Cardiac muscle cell (in vitro differentiated cells and primary cell): ENCODE measurements at regions not wholly inside any gene's neighbourhood (a gene's known extent, or its start where the extent isn't known, plus 50 kb on each side); places are given as distances from the start of the nearest gene placed in this dataset.

Experiments used
- DNase-seq, 2 donors: peaks; one replicate each; pipeline versions ENCODE4 v3.0.0 to v3.0.0-alpha.2; 2010 to 2017; ENCODE audit warnings: low read depth in 1 of 2, low spot score in 1 of 2
- H3K27ac ChIP-seq: fragments of 200-600 bp; sonication (generic); 2 replicates; pipeline ENCODE4 v1.5.1; 2016
- H3K27me3 ChIP-seq: fragments of 200-600 bp; sonication (generic); 2 replicates; pipeline ENCODE4 v1.6.0; 2016; ENCODE audit warnings: control low read depth
- H3K36me3 ChIP-seq: fragments of 200-600 bp; sonication (generic); 2 replicates; pipeline ENCODE4 v1.5.1; 2016; ENCODE audit warnings: control low read depth
- H3K4me1 ChIP-seq: fragments of 200-600 bp; sonication (generic); 2 replicates; pipeline ENCODE4 v1.8.1; 2017; ENCODE audit warnings: low read depth, mild to moderate bottlenecking, mixed run types
- H3K4me3 ChIP-seq: fragments of 200-600 bp; sonication (generic); 2 replicates; pipeline ENCODE4 v1.5.1; 2016; ENCODE audit warnings: mild to moderate bottlenecking
- H3K9me3 ChIP-seq: fragments of 200-600 bp; sonication (generic); 2 replicates; pipeline ENCODE4 v1.5.1; 2017; ENCODE audit warnings: low read depth, mild to moderate bottlenecking, control low read depth
- TF ChIP-seq, protein P1 (sequence below): IDR thresholded peaks from 2 replicates; pipeline ENCODE4 v1.5.1; 2012; ENCODE audit warnings: low read depth, mild to moderate bottlenecking, low read length

DNA sequence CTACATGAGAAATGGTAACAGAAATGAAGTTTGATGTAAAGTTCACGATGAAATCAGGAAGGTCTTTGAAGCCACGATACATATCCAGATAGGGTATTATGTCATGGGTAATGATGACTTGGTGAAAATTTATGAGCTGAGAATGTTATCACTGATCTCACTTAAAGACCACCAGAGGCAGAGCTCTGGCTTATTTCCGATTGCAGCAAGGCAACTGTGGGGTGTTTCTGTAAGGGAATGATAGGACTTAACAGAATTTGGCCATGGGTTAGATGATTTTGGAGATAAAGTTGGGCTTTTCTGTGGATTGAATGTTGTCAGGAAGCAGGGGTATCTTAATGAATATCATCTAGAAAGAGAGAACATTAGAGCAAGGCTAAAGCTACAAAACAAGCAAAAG is 508.4 kb downstream of the HDGFL1 start:
- no peak overlapping the region for H3K4me3 ChIP-seq
- TF ChIP-seq, protein P1, sequence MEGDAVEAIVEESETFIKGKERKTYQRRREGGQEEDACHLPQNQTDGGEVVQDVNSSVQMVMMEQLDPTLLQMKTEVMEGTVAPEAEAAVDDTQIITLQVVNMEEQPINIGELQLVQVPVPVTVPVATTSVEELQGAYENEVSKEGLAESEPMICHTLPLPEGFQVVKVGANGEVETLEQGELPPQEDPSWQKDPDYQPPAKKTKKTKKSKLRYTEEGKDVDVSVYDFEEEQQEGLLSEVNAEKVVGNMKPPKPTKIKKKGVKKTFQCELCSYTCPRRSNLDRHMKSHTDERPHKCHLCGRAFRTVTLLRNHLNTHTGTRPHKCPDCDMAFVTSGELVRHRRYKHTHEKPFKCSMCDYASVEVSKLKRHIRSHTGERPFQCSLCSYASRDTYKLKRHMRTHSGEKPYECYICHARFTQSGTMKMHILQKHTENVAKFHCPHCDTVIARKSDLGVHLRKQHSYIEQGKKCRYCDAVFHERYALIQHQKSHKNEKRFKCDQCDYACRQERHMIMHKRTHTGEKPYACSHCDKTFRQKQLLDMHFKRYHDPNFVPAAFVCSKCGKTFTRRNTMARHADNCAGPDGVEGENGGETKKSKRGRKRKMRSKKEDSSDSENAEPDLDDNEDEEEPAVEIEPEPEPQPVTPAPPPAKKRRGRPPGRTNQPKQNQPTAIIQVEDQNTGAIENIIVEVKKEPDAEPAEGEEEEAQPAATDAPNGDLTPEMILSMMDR = no peak
- H3K9me3 ChIP-seq = no peaks in the 10 kb centered on the region
- DNase-seq = no peak
- H3K27ac ChIP-seq = no peak overlapping the region
- H3K4me1 ChIP-seq = no peaks in the 10 kb centered on the region
- no peaks in the 10 kb centered on the region for H3K27me3 ChIP-seq
- H3K36me3 ChIP-seq = no peaks in the 10 kb centered on the region

DNA sequence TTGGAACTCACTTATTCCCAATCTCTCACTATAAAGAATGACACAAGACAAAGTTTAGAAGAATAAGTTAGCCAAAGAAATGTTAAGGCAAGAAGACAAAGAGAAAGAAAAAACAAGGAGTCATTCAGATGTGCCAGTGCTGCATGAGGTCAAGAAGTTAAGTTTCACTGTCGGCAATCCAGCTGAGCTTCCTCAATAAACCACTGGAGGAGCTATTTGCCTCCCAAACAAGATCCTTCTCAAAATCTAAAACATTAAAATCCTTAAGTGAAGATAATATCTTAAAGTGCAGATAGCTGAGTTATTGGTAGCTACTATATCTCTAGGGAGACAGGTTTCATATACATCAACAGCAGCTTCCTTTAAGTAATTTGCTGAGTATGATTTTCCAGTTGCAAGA is 512.3 kb downstream of the HDGFL1 start:
- no peak for DNase-seq
- no peaks in the 10 kb centered on the region for H3K4me1 ChIP-seq
- H3K9me3 ChIP-seq = no peaks in the 10 kb centered on the region
- no peaks in the 10 kb centered on the region for H3K36me3 ChIP-seq
- no peak overlapping the region for H3K4me3 ChIP-seq
- TF ChIP-seq, protein P1 = no peak
- H3K27me3 ChIP-seq = no peaks in the 10 kb centered on the region
- no peak overlapping the region for H3K27ac ChIP-seq

DNA sequence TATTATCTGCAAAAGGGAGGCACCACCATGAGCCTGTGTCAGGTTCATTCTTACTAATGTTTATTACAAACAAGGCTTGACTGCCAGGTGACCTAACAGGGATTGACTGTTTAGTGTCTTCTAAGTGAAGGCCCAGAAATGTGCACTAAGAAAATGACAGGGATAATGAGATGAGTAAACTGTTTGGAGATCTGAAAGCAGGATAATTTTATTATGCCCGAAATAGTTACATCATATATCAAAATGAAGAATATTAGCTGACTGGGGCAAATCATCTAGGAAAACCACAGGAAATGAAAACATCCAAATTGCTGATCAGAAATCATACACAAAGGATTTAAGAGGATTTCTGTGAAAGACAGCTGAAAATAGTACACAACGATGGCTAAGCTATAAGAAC is 516.7 kb downstream of the HDGFL1 start:
- Histone ChIP-seq H3K27me3 (no peaks in the 10 kb centered on the region), H3K27ac (no peak overlapping the region), H3K4me1 (no peaks in the 10 kb centered on the region), H3K36me3 (no peaks in the 10 kb centered on the region), H3K4me3 (no peak overlapping the region), H3K9me3 (no peaks in the 10 kb centered on the region)
- no peak for DNase-seq
- TF ChIP-seq, protein P1 = no peak

DNA sequence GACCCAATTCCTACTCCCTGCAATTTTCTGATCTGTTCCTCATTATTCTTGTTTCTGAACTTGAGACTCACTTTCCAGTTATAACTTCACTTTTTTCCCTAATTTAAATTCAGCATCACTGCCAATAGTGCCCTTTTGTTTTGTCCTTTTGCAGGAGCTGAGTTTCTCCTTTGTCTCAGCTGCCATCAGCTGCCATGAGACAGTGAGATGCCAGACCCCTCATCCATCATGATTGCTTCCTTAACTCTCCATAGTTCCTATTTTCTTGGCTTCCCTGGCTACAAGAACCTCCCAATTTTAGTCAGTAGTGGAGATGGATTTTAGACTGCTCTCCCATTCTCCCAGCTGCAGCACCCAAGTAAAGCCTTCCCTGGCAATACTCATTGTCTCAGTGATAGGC is 518.1 kb downstream of the HDGFL1 start:
- Histone ChIP-seq H3K4me3 (no peak overlapping the region), H3K27ac (no peak overlapping the region), H3K4me1 (no peaks in the 10 kb centered on the region), H3K9me3 (no peaks in the 10 kb centered on the region), H3K27me3 (no peaks in the 10 kb centered on the region), H3K36me3 (no peaks in the 10 kb centered on the region)
- DNase-seq = no peak
- TF ChIP-seq, protein P1 = no peak

DNA sequence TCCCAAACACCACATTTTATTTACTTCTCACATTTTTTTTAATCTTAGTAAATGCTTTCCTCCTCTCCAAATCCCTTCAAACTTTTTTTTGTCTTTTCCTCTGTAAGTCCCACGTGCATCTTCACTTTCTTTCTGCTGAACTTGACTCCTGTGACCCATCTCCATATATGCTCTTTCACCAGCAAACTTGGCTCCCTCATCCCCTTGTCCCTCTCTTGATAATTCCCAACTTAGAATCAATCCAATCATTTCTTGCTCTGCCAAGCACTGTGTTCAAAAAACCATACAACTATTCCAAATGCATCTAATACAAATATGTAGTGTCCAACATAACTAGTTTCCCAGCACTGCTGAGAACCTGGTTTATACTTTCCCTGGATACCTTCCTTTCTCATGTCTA is 519.4 kb downstream of the HDGFL1 start:
- Histone ChIP-seq H3K27me3 (no peaks in the 10 kb centered on the region), H3K27ac (no peak overlapping the region), H3K4me3 (no peak overlapping the region), H3K4me1 (no peaks in the 10 kb centered on the region), H3K9me3 (no peaks in the 10 kb centered on the region), H3K36me3 (no peaks in the 10 kb centered on the region)
- DNase-seq = no peak
- TF ChIP-seq, protein P1 = no peak

DNA sequence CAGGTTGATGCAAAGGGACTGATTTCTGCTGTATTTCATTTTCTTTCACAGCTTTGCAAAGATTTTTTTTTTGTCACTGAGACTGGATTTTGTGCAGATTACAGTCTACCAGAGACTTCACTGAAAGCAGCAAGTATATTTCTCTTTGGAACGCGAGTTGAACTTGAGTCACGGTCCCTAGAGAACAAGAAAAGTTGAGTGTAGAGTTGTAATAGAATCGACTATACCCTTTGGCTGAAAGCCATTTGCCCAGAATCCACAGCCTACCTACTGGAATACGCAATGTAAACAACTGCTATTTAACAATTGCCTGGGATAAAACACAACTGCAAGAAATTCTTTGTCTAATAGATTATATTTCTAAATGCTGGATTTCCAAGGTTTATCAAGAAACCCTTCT is 520.6 kb downstream of the HDGFL1 start:
- Histone ChIP-seq H3K27me3 (no peaks in the 10 kb centered on the region), H3K4me3 (no peak overlapping the region), H3K9me3 (no peaks in the 10 kb centered on the region), H3K27ac (no peak overlapping the region), H3K4me1 (no peaks in the 10 kb centered on the region), H3K36me3 (no peaks in the 10 kb centered on the region)
- DNase-seq = peak in 1 of 2 donors; percentile 5
- TF ChIP-seq, protein P1 = no peak
